Loucy (cell line): ENCODE measurements at regions not wholly inside any gene's neighbourhood (a gene's known extent, or its start where the extent isn't known, plus 50 kb on each side); places are given as distances from the start of the nearest gene placed in this dataset.

Experiments
- CTCF ChIP-seq: fragments of 200-600 bp; sonication (generic); conservative IDR thresholded peaks from 2 replicates; pipeline ENCODE4 v1.5.1; 2014; ENCODE audit warnings: mild to moderate bottlenecking, antibody characterized with exemption, low read length
- EZH2phosphoT487 ChIP-seq: fragments of 200-600 bp; IDR thresholded peaks from 2 replicates; pipeline ENCODE4 v1.6.1; 2018; ENCODE audit warnings: antibody characterized with exemption, mild to moderate bottlenecking, moderate library complexity, borderline replicate concordance

DNA sequence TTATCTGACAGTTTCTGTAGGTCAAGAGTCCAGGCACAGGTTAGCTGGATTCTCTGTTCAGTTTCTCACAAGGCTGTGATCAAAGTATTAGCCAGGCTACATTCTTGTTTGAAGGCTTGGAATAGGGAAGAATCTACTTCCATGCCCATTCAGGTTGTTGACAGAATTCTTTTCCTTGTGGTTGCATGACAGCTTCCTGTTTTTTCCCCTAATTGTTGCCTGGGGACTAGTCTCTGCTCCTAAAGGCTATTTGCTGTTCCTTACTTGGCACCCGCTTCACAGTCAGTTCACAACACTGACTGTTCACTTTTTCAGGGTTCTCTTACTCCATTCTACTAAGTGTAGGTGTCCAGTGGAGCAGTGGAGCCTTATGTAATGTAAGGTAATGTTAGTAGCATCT, 115.4 kb upstream of the GBE1 start:
- TF ChIP-seq CTCF (no peak), EZH2phosphoT487 (no peak)
